SHP77 treated with DMSO at 0.1 percent for 48 hours (cell line): ENCODE measurements at regions not wholly inside any gene's neighbourhood (a gene's known extent, or its start where the extent isn't known, plus 50 kb on each side); places are given as distances from the start of the nearest gene placed in this dataset.
"Not testable (repeated sequence)": the region's sequence is repeated elsewhere in the genome, so short reads cannot be mapped to it uniquely, and the experiment has no call there.

Experiments used
- DNase-seq: peaks from one replicate; lab custom pipeline; 2025; lab: John Stamatoyannopoulos, UW

DNA sequence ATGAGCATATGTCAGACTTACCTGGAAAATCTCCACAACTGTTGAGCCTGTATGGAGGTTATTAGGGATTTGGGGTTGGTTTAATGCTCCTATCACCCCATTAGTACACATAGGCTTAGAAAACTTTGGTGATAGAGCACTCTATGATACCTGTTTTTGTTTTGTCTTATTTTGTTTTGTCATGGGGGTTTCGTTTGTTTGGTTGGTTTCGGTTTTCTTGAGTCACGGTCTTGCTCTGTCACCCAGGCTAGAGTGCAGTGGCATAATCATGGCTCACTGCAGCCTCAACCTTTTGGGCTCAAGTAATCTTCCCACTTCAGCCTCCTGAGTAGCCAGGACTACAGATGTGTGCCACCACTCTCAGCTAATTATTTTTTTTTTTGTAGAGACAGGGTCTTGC is 70.0 kb downstream of the MZT1 start:
- DNase-seq, result no peak

DNA sequence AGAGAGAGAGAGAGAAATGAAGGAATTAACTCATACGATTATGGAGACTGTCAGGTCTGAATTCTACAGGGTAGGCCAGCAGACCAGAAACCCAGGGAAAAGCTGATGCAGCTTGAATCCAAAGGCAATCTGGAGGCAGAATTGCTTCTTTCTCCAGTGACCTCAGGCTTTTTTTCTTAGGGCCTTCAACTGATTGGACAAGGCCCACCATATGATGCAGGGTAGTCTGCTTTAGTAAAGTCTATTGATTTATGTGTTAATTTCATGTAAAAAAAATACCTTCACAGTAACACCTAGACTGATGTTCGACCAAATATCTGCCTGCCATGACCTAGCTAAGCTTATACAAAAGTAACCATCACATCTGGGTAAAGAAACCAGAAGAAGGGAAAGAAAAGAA is 71.1 kb downstream of the MZT1 start:
- DNase-seq, result no peak

DNA sequence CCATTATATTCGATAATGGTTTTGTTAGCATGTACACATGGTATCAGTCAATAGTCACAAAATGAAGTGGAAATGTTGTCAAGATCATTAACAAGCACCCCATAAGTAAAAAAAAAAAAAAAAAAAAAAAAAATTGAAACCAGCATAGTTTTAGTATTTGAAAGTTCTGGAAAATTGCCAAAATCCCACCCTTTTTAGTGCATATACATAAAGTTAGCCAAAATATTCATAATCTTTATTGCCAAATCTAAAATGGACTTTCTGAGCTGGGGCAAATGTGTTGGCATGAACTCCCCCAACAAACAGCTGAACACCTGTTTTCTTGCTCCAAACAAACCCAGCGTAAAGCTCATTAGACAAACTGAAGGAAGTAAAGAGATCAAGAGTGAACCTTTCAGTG is 73.9 kb downstream of the MZT1 start:
- DNase-seq, result no peak

DNA sequence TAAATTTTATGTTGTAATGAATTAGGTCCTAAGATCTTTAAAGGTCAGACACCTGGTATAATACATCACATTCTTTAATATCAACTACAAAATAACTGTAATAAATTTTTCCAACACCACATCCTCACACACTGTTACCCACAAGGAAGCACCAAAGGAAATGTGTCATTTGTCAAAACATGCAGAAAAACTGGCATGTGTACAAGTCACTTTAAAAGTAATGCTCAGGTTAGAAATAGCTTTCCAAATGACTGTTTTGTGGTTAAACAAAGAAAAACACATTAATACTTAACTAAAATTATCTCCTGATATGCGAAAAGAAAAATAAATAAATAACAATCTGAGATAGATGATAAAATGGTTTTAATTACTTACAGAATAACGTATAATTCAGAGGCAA is 74.7 kb downstream of the MZT1 start:
- no peak for DNase-seq

DNA sequence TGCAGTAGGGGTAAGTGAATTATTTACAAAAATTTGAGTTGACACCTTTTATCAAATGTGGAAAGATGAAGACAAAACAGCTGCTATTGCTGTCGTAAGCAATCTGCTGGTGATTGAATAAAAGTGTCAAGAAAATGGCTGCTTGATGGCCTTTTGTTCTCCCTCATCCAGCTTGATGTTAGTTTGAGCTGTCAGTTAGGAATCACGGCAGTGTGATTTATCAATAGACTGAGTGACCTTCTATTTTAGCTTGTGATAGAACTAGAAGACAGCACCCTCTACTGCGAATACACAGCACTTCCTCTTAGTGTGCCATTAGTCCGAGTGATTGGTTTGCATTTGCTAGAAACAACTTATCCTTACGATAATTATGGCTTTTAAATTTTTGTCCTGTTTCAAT is 76.3 kb downstream of the MZT1 start:
- DNase-seq, result peak; percentile 59

DNA sequence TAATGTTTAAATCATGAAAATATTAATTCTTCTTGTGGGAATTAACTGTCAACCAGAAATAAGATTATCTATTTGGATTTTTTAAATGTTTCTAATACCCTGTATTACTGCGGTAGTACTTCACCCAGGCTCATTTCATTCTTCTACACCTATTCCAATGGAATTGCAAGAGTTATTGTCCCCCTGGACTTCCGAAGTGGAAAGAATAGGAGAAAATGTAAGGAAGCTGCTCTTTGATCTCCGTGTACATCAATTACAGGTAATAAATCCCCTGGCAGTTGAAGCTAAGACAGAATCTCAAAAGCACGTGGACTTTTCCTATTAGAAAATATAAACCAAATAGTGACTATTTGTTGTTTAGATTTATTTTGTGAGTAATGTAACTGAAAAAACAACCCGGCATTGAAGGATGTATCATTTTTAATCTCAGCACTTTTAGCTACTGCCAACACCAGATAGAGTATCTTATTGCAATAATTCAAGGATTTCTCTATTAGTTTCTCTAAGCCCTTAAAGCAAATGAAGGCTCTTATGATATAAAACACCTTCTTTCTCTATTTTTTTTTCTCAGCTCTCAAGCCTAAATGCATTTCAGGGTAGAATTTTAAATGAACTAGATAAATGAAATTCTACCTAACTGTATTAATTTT is 77.3 kb downstream of the MZT1 start:
- no peak for DNase-seq

DNA sequence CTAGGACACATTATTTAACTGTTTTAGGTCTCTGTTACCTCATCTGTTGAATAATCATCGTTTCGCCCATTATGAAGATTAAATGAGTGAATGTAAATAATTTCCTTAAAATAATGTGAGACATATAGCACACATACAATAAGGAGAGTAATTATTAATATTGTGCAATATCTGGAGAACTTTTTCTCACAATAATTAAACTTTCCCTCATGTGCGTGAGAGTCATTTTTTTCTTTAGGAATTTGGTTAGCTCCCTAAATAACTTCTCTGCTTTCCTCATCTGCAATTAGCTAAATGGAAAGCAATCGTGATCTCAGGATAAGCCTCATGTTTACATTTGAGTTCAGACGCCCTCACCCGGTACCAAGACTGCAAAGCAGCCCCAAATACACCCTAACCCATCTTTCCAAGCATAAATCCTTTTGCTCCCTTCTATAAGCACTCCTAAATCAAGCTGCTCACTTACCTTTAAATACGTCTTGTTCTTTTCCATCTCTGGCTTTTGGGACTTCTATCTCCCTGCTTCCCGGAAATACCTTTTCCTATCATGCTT is 78.8 kb downstream of the MZT1 start:
- no peak for DNase-seq

DNA sequence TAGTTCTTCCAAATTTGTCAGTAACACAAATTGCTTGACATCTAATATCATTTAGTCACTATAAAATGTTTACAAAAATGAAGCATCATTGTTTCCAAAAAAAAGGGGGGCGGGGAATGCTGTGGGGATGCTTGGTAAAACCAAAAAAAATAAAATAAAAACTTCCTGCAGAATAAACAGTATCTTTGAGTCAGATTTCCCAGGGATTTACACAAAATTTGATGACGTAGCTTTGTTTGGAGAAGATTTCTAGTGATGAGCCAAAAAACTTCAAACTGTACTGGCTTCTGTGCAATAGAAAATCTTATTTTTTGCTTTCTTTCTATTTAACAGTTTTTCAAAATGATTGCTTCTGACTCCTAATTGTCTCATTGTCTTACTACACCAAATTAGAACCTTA is 80.0 kb downstream of the MZT1 start:
- no peak for DNase-seq

DNA sequence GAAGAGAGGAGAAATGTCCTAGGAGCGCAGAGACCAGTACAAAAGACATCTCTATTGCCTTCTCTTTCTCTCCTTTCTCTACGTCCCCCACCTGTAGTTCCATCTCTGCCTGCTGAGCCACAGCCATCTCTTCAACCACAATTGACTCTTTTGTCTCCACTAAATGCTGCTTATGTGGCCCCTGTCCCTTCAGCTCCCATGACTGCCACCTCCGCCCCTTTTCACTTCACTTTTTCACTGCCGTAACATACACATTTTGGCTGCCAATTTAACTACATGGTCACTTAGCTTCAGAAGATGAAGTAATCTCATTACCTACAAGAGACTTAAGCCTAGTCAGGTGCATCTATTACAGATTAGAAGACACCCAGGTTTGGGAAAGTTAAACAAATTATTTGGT is 81.9 kb downstream of the MZT1 start:
- no peak for DNase-seq

DNA sequence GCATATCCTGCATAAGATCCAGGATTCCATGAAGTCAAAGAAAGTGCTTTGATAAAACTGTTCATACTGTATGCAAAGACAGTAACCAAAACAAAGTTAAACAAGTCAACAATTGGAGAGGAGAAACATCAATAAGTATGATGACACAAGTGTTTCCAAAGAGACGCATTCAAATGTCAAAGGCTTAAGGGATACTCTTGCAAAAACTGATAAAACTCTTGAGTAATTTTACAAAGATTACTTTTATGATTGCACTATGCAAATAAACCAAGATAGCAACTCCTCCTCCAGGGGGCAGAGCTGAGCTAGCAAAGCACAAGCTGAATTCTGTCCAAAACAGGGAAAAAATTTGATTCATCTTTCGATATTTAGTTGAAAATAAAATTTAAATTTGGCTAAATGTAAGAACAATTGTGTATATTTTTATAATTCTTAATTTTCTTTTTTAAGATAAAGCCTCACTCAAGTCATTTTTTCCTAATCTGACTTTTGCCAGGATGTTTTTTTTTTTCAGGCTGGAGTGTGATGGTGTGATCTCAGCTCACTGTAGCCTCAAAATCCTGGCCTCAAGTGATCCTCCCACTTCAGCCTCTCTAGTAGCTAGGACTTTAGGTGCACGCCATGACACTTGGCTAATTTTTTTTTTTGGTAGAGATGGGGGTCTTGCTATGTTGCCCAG is 84.0 kb downstream of the MZT1 start:
- DNase-seq, result no peak

DNA sequence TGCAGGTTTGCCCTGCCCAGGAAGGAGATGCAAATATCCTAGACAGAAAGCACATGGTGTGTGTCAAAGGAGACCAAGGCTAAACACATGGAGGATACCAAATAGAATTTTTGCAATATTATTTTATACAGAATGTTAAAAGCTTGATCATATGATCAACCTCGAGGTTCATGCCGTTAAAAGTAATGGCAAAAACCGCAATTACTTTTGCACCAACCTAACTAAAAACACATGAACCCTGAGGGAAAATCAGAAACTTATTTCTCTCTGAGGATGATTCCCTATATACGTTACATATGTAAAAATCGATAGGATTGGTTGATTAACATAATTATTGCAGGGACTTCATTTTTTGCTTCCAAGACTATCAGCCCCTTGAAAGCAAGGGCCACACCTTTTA is 88.1 kb downstream of the MZT1 start:
- no peak for DNase-seq

DNA sequence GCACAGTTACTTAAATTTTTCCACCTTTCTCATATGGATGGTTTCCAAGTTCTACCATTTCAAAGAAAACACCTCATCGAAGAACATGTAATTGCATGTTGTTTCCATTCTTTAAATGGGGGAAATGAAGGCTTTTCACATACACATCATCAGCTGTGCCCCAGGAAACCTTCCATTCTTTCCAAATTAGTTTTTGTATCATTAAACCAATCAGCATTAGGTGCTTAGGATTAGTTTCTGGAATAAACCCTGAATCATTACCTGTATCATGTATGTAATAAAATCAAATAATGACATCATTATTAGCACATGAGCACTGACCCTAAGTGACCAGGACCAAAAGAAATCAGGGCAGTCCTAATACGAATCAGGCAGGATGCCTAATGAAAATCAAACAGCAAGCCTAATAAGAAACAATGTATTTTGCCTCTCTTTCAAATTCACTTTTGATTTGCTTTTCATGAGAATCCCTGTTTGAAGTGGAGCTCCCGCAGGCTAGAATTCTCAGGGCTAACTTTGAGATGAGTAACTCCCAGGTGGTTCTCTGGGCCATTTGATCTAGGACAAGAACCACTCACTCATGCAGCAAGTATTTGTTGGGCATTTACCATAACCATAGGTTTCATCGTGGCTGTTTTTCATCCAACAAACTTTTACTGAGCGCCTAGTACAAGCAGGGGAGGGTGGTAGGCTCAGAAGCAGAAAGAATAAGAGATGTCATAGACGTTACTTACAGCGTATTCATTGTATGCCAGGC is 89.2 kb downstream of the MZT1 start:
- DNase-seq, result no peak

DNA sequence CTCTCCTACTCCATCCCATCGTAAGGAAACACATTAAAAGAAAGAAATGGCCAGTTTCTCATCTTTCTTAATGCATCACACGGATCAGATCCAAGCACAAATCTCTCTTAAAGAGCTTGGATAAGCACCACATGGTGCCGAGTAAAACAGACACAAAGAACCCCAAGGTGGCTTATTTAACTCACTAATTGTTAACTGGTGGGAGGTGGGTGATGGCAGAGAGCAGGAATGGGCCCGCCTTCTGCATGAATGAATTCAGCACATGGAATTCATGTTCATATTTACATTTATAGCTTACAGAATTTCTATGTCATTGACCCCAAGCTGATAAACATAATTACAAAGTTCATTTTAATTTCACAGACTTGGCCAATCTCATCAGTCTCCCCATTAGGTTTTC is 89.9 kb downstream of the MZT1 start:
- DNase-seq, result no peak

DNA sequence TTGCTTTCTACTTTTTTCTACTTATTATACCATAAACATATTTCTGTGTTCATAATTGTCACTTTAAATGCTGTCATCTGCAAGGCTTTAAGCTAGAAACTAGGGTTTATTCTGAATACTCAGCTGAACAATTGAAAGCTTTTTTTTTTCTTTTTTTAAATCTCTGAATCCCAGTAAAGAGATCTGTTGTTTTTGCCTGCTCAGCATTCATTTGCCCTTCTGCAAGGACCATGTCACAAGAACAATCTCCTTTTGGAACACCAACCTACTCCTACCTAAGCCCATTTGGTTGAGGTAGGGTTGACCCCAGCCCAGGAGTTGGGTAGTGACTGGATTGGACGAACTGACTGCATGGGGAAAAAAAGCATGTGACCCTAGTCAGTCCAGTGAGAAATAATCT is 92.6 kb downstream of the MZT1 start:
- no peak for DNase-seq

DNA sequence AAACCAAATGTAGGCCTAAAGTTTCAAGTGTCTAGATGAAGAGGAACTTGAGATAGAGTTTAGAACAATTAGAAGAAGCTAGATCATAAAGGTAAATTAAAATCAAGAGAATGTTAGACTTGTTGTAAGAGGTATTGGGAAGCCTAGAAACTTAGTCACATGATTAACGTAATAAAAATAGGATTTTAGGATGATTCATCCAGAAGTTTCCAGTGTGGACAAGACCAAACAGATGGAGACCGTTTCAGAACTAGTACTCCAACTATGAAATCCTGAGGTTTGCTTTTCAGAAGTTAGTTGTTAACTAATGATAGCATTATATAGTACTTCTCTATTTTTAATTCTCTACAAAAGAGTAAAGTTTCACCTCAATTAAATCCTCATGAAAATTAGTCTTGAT is 104.9 kb downstream of the MZT1 start:
- DNase-seq, result no peak

DNA sequence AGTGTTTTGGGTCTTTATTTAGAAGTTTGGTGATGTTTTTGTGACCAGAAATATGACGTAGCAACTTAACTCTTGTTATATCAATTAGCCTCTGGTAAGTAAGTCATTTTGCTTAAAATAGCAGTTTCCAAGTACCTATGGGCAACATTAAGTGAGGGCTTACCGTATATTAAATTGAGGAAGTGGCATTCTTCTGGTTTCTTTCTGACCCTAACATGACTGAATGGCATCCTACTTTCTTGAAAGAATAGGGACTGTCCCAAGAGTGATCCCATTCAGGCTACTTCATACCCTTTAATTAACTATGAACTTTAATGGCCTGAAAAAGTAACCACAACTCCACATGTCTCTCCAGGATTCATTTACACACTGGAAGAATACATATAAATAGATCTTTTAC is 106.6 kb downstream of the MZT1 start:
- no peak for DNase-seq

DNA sequence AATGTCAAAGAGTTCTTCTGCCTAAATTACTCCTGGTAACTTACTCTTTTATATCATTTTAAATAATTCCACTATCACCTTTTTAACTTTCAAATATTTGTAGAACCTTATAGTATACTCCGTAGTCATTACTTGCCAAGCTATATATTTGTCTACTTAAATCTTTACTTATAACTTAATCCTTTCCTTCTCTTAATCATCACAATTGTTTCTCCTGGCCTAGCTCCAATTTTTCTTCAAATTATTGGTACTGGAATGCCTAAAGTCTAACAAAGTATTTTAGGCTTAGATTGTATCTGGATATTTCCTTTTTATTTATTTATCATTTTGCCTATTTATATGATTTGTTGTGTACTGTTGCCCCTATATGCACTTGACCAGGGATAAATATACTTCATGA is 109.5 kb downstream of the MZT1 start:
- no peak for DNase-seq

DNA sequence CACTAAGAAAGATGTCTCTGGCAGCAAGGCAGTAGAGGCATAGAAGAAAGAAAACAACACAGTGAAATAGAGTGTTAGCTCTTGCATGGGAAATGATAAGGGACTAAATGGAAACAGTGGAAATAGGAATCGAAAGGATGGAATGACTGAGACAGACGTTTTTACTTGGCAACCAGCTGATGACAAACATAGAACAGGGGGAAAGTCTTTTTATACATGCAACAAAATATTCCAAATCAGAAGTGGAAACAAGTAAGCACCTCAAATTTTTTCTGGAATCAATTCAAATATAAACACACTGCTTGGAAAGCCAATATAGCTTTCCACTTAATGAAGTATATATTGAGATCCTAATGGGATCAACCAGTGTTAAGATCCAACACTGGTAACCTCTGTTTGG is 110.2 kb downstream of the MZT1 start:
- no peak for DNase-seq

DNA sequence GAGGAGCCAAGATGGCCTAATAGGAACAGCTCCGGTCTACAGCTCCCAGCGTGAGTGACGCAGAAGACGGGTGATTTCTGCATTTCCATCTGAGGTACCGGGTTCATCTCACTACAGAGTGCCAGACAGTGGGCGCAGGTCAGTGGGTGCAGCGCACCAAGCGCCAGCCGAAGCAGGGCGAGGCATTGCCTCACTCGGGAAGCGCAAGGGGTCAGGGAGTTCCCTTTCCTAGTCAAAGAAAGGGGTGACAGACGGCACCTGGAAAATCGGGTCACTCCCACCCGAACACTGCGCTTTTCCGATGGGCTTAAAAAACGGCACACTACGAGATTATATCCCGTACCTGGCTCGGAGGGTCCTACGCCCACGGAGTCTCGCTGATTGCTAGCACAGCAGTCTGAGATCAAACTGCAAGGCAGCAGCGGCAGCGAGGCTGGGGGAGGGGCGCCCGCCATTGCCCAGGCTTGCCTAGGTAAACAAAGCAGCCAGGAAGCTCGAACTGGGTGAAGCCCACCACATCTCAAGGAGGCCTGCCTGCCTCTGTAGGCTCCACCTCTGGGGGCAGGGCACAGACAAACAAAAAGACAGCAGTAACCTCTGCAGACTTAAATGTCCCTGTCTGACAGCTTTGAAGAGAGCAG is 117.1 kb downstream of the MZT1 start:
- DNase-seq, result not testable (repeated sequence)

DNA sequence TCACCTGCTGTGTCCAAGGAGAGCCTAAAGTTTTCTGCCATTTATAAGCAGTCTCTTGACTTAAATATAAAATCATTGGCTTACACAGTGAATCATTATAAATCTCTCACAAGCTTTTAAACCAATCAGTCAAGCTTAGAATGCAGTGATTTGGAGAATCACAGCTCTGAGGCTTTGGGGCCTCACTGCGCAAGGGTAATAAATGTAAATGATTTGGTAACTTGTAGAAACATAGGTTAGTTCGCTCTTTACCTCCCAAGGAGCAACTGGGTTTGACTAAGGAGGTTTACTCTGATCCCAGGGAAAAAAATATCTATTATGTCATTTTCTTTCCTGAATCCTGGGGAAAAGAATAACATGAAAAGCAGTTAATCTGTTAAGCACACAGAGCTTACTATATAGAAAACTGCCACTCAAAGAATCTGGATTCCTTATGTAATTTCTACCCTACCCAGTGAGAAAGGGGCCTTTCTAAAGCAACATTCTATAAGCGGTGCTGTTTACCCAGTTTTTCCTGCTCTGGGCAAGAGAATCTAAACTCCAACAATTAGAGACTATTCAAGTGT is 128.2 kb downstream of the MZT1 start:
- DNase-seq, result no peak

DNA sequence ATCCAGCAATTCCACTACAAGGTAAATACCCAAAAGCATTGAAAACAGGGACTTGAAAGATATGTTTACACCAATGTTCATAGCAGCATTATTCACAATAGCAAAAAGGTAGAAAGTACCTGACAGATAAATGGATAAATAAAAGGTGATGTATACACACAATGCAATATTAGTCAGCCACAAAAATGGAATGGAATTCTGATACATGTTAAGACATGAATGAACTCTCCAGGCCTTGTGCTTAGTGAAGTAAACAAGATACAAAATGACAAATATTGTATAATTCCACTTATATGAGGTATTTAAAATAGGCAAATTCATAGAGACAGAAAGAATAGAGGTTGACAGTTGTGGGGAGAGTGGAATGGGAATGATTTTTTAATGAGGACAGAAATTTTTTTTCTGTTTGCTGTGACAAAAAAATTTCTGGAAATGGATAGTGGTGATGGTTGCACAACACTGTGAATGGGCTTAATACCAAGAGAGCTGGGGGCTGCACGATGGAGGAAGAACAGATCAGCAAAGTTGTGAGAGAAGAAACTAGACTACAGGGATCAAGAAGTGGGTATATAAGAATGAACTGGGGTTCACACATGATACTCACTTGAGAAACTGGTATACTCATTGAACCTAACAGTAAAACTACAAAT is 137.2 kb downstream of the MZT1 start:
- no peak for DNase-seq

DNA sequence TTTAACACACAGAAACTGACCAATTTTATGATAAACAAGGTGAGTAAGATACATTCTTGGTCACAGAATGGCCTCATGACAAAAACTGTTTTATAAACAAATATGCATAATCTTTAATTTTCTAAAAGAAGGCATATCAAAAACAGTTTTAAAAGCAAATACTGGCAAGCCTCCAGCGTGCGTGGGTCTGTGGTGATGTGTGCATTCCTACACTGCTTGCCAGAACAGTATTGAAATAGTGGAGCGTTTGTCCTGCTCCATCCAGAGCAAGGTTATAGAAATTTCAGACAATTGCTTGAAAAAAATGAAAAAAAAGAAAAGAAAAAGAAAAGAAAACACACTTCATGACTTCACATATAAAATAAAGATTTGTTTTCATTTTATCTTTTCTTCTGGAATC is 140.9 kb downstream of the MZT1 start:
- no peak for DNase-seq
